Chondrocyte (in vitro differentiated cells): ENCODE measurements at regions not wholly inside any gene's neighbourhood (a gene's known extent, or its start where the extent isn't known, plus 50 kb on each side); places are given as distances from the start of the nearest gene placed in this dataset.

Experiments used
- DNase-seq: peaks from one replicate; pipeline ENCODE4 v3.0.0; 2021; ENCODE audit warnings: mixed read lengths, low spot score
- H3K27ac Mint-ChIP-seq: one replicate; pipeline ENCODE4 v1.8.0; 2021; ENCODE audit warnings: mild to moderate bottlenecking, moderate library complexity, mixed read lengths; ENCODE audit not compliant: unreplicated experiment
- H3K27me3 Mint-ChIP-seq: 2 replicates; pipeline ENCODE4 v1.8.0; 2021; ENCODE audit warnings: low read depth, mixed read lengths
- H3K36me3 Mint-ChIP-seq: 2 replicates; pipeline ENCODE4 v1.8.0; 2021; ENCODE audit warnings: low read depth, mixed read lengths
- H3K4me1 Mint-ChIP-seq: 2 replicates; pipeline ENCODE4 v1.8.0; 2021; ENCODE audit warnings: low read depth, mild to moderate bottlenecking, mixed read lengths
- H3K4me3 Mint-ChIP-seq: one replicate; pipeline ENCODE4 v1.8.0; 2021; ENCODE audit warnings: mild to moderate bottlenecking, moderate library complexity, mixed read lengths; ENCODE audit not compliant: unreplicated experiment
- H3K9me3 Mint-ChIP-seq: 2 replicates; pipeline ENCODE4 v1.8.0; 2021; ENCODE audit warnings: low read depth, mixed read lengths
- CTCF ChIP-seq: fragments of 200-600 bp; sonication (generic); IDR thresholded peaks from 2 replicates; pipeline ENCODE4 v1.5.0; 2021; ENCODE audit warnings: antibody characterized with exemption, mild to moderate bottlenecking, moderate library complexity

GRCh38 chr2:193783681-193784080, 1588.9 kb upstream of the TMEFF2 start:
- DNase-seq, result no peak
- Mint-ChIP-seq H3K4me3 (no peak overlapping the region), H3K4me1 (peaks cover 23% of the 10 kb centered on the region)

GRCh38 chr2:193778293-193778692, 1583.6 kb upstream of the TMEFF2 start:
- DNase-seq, result no peak
- H3K9me3 Mint-ChIP-seq, result peaks cover 4% of the 10 kb centered on the region
- H3K27ac Mint-ChIP-seq, result no peak overlapping the region
- no peaks in the 10 kb centered on the region for H3K36me3 Mint-ChIP-seq
- TF ChIP-seq CTCF, result no peak
- H3K4me1 Mint-ChIP-seq, result peaks cover 18% of the 10 kb centered on the region
- no peak overlapping the region for H3K4me3 Mint-ChIP-seq
- H3K27me3 Mint-ChIP-seq, result no peaks in the 10 kb centered on the region

More at GRCh38 chr2:193783681-193784080, 1588.9 kb upstream of the TMEFF2 start:
- peaks cover 4% of the 10 kb centered on the region for H3K36me3 Mint-ChIP-seq
- TF ChIP-seq CTCF, result no peak
- peak overlapping the region; percentile 62 for H3K27ac Mint-ChIP-seq
- H3K27me3 Mint-ChIP-seq, result no peaks in the 10 kb centered on the region
- H3K9me3 Mint-ChIP-seq, result peaks cover 18% of the 10 kb centered on the region

- Mint-ChIP-seq H3K27me3 (no peaks in the 10 kb centered on the region), H3K27ac (no peak overlapping the region), H3K4me3 (no peak overlapping the region), H3K36me3 (no peaks in the 10 kb centered on the region), H3K9me3 (peaks cover 4% of the 10 kb centered on the region), H3K4me1 (peaks cover 5% of the 10 kb centered on the region)
- TF ChIP-seq CTCF, result peak; percentile 10
- DNase-seq, result no peak
Measured at GRCh38 chr2:193776988-193777387, 1582.3 kb upstream of the TMEFF2 start.

GRCh38 chr2:193774166-193774565, 1579.4 kb upstream of the TMEFF2 start:
- Mint-ChIP-seq H3K9me3 (peaks cover 4% of the 10 kb centered on the region), H3K36me3 (no peaks in the 10 kb centered on the region), H3K27ac (no peak overlapping the region), H3K4me3 (no peak overlapping the region), H3K4me1 (peaks cover 2% of the 10 kb centered on the region), H3K27me3 (no peaks in the 10 kb centered on the region)
- TF ChIP-seq CTCF, result no peak
- DNase-seq, result no peak

GRCh38 chr2:193751299-193751698, 1556.6 kb upstream of the TMEFF2 start:
- H3K9me3 Mint-ChIP-seq, result no peaks in the 10 kb centered on the region
- no peak for DNase-seq
- H3K36me3 Mint-ChIP-seq, result no peaks in the 10 kb centered on the region
- H3K27ac Mint-ChIP-seq, result no peak overlapping the region
- H3K27me3 Mint-ChIP-seq, result no peaks in the 10 kb centered on the region
- no peaks in the 10 kb centered on the region for H3K4me1 Mint-ChIP-seq
- no peak overlapping the region for H3K4me3 Mint-ChIP-seq
- no peak for TF ChIP-seq CTCF
